ENCODE measurements at regions not wholly inside any gene's neighbourhood (a gene's known extent, or its start where the extent isn't known, plus 50 kb on each side); places are given as distances from the start of the nearest gene placed in this dataset.
A peak's percentile ranks its signal among the peaks of the same experiment; 100 is the strongest.
"Not testable (repeated sequence)": the region's sequence is repeated elsewhere in the genome, so short reads cannot be mapped to it uniquely, and the experiment has no call there.

DNA sequence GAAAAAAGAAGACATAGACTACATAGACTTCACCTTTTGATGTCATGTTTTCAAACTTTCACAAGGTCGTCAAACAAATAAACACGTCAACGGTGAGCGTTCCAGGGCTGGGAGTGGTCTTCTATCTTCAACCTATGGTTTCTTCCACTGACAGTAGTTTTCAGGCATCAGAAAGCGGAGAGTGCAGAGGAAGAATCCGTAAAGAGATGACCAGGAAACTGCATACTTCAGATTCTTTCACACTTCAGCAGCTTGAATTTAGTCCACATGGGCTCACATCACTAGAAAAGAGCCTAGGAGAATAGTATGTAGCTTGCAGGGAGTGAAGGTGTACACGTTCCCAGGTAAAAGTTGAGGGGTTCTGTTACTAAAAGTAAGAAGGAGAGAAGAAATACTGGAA, 58.5 kb downstream of the NPY1R start:
- no peak for DNase-seq (ENCODE audit: extremely low read depth, low read depth)

GRCh38 chr4:163273203-163273602, 59.2 kb downstream of the NPY1R start:
- DNase-seq (ENCODE audit: extremely low read depth, low read depth), result no peak

DNA sequence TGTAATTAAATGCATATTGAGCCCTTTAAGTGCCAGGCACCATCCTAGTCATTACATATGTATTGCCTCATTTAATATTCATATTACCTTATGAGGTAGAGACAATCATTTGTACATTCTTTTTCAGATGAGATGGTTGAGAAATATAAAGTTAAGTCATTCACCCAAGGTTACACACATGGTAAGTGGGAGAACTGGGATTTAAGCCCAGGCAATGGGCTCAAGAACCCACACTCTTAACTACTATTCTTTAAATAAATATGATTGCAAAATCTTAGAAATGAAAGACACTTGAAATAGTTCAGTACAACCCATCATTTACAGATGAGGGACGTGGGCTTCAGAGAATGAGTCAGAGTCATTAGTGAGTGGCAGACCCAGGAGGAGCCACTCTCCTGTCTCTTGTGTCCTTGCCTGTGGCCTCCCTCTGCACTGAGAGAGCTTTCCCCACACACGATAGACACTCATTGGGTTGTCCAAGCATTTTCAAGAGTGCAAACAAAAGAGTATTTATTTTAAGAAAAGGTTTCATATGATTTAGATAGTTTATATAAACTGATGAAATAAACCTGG, 60.8 kb downstream of the NPY1R start:
- no peak for DNase-seq (ENCODE audit: extremely low read depth, low read depth)

DNA sequence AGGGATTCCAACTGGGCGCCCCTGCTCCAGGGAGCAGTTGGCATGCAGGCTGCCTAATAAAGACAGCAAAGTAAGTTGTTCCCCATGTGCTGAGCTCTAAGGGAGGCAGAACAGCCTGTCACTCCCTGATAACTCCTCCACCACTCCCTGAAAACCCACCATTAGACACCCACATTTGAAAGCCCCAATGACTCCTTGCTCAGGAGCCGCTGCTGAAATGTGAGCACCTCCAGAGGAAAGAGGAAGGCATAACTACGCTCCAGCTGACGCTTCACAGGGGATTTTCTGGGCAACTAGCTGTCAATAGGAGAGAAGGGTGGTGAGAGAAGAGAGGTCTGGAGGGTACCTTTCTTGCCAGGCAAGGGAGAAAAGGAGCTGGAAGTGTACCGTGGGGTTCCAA, 62.5 kb downstream of the NPY1R start:
- no peak for DNase-seq (ENCODE audit: extremely low read depth, low read depth)

DNA sequence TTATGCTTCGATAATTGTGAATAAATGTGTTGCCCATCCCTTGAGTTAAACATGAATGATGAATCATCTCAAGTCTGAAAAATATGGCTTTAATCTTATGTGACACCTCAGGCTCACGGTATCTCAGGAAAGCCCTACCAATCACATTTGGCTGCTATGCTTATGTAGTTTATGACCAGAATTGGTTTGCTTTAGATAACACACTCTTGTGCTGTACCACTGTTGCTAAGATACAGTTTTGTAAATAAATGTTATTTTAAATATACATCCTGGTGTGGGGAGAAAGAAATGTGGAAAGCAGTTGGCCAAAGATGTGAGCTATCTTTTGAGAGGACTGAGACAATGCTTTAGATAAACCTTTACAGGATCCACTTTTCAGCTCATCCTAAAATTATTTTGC, 63.2 kb downstream of the NPY1R start:
- DNase-seq (ENCODE audit: extremely low read depth, low read depth), result no peak

DNA sequence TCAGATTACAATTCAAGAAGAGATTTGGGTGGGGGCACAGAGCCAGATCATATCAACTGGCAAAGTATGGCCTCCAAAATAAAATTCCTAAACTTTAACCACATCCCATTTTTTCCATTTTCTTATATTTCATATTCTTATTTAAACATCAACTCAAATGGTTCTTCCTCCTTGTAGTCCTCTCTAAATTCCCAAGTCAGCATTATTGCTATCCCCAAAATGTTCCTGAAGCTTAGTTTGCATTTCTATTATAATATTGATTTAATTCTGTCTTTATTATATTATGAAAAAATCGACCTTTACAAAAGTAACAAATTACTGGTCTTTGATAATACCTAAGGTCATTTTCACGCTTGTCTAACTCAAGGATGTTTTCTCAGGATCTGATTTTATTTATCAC, 67.5 kb downstream of the NPY1R start:
- no peak for DNase-seq (ENCODE audit: extremely low read depth, low read depth)

GRCh38 chr4:163263606-163264005, 68.8 kb downstream of the NPY1R start:
- DNase-seq (ENCODE audit: extremely low read depth, low read depth), result no peak

DNA sequence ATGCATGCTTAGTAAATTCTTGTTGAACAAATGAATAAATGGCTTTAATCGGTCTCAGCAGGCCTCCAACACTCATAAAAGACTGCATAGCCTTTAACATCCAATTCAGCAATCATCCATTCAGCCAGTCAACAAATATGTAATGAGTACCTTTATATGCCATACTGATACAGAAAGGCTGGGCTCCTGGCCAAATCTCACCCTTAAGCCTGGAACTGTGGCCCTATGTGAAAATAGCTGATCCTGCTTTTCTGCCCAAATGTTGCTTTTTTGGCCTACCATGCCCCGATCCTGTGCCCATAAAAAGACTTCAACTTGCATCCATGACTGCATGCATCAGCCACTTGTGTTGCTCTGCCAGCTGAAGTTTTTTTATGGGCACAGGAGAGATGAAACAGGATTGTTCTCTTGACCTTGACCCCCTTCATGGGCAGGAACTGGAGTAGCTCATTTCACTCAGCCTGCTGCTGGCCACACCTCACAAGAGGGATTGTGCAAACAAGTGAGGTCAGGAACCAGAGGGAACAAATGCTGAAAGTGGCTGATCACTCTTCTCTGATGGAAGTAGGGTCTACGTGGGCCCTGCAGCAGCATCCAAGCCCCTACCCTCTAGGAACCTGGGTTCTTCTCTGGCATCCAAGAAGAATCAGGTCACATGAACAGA, 75.6 kb downstream of the NPY1R start:
- DNase-seq (ENCODE audit: extremely low read depth, low read depth), result no peak

DNA sequence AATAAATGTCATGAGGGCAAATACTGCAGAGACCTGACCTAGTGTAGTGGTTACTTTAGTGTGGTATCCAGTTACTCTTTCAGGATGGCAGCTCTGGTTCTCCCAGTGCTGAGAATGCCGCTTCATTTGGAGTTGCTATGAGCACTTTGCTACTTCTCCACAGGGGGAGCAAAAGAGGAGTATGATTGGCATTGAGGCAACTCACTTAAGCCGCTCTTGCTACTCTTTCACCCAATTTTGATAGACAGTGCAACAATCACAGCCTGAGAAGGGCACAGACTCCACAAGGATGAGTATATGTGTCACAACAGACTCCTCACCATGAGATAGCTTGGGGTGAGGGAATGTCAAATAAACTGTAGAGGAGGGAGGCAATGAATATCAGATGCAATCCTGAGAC, 81.2 kb downstream of the NPY1R start:
- peak; percentile 3 for DNase-seq (ENCODE audit: extremely low read depth, low read depth)

DNA sequence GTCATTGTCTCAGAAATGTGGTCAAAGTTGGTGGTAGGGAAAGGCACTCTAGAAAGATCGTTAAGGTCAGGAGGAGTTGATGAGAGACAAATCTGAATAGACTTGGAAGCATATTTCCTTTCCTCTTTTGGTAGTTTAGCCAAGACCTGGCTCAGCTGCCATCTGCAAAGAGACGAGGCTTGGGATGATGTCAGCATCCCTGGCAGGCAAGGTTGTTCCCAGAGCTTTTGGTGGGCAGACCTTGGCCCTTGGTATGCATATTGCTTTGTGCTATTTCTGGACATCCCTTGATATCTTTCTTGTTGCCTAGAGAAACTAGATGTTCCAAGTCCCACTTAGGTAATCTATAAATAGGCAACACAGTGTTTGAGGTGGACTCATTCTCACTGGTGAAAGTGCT, 82.4 kb upstream of the NAF1 start:
- DNase-seq (ENCODE audit: extremely low read depth, low read depth), result no peak

DNA sequence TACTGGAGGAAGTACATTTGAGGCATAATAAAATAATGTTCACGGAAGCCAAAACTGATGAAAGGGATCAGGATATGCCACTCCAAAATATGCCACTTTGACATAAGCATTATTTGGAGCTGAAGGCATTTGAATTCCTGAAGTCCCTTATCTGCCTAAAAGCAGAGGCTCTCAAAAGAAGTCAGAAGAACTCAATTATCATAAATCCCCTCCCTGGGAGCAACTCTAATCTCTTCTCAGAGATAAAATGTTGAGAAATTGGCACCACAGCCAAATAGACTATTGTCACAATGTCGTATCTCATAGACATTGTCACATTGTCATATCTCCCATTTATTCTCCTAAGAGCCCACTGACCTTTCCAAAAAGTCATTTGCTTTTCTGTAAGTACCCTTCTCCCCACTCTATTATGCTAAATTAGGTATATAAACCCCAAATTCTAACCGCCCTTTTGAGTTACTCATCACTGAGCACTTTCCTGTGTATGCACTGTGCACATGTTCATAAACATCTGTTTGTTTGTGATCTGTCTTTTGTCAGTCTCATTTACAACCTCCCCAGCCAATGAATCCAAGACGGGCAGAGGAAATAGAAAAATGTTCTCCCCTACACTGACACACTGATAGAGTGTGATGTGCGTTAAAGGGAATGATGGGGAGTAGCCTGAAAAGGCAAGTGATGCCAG, 78.5 kb upstream of the NAF1 start:
- DNase-seq (ENCODE audit: extremely low read depth, low read depth), result no peak

DNA sequence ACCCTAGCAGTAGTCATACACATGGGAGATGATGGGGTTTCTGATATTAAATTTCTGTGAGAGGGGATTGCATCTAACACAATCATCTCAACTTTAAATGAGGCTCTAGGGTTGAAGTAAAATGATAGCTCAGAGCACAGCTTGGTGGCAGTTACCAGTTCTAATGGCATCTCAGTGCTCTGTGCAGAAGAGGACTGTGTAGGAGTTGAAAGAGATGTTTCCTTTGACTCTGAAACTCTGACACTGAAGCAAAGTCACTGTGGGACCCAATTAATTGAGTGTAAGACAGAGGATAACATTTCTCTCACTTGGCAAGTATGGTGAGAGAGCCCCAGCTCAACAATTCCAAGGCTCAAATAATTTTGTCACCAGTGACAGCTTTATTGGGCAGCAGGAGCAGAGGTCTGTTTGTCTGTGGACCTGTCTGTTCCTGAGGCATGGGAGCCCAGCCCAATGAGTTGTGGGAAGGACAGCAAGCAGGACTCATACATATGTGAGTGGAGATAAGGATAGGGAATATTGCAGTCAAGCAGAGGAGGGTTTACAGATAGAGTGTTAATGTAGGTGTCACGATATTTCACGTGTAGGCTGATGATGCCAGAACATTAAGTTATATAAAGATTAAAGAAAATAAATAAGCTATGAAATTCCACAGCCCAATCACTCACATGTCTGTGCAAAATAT, 76.7 kb upstream of the NAF1 start:
- DNase-seq (ENCODE audit: extremely low read depth, low read depth), result no peak

DNA sequence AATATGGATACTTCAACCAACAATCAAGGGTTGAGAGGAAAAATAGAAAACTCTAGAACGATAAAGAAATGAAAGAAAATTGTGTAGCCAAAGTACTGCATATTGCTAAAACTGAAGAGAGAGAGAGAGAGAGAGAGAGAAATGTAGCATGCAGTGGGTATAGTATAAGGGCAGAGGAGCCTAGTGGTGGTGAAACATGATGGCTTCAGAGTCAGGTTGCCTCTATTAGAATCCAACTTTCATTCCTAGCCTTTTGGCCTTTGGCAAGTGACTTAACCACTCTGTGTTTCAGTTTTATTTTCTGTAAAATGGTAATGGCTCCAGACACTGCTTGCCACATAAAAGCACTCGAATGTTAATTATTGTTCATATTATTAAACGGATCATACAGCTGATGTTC, 71.2 kb upstream of the NAF1 start:
- DNase-seq (ENCODE audit: extremely low read depth, low read depth), result no peak

GRCh38 chr4:163236389-163236788, 69.7 kb upstream of the NAF1 start:
- not testable (repeated sequence) for DNase-seq (ENCODE audit: extremely low read depth, low read depth)

GRCh38 chr4:163233321-163233720, 66.6 kb upstream of the NAF1 start:
- no peak for DNase-seq (ENCODE audit: extremely low read depth, low read depth)

DNA sequence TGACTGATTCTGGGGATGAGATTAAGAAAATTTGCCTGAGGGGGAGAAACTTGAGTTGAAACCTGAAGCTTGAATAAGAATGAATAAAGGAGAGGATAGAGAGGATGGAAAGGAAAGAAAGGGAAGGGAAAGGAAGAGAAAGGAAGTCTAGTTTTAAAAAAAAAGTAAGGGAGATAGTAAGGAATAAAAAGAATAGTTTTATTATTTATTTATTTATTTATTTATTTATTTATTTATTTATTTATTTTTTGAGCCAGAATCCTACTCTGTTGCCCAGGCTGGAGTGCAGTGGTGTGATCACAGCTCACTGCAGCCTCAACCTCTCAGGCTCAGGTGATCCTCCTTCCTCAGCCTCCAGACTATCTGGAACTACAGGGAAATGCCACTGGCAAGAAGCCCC, 62.0 kb upstream of the NAF1 start:
- no peak for DNase-seq (ENCODE audit: extremely low read depth, low read depth)

DNA sequence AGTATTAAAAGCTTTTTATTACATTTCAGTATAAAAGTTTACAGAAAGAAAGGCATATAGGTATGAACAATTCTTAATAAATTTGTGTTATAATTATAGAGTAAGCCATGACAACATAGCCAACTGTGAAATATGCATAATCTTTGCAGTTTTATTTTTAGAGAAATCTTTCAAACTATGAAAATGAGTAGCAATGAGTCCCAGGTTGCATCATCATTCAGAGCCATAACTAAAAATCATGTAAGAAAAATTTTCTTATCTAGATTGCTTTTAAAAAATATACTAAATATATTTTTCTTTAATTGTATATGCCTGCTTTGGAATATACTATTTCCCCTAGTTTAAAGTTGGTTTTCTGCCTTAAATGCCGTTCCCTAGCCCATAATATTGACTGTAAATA, 54.8 kb upstream of the NAF1 start:
- DNase-seq (ENCODE audit: extremely low read depth, low read depth), result no peak

- no peak for DNase-seq (ENCODE audit: extremely low read depth, low read depth)
Measured at GRCh38 chr4:163217505-163217904, 50.8 kb upstream of the NAF1 start.

Data from NCI-H460 (cell line).